HG03103 (cell line): ENCODE measurements at regions not wholly inside any gene's neighbourhood (a gene's known extent, or its start where the extent isn't known, plus 50 kb on each side); places are given as distances from the start of the nearest gene placed in this dataset.

ENCODE experiments used
- ATAC-seq: cut with Tn5 transposase; IDR thresholded peaks from one replicate; pipeline ENCODE4 v1.9.1; 2021; ENCODE audit warnings: low read depth; ENCODE audit not compliant: unreplicated experiment

DNA sequence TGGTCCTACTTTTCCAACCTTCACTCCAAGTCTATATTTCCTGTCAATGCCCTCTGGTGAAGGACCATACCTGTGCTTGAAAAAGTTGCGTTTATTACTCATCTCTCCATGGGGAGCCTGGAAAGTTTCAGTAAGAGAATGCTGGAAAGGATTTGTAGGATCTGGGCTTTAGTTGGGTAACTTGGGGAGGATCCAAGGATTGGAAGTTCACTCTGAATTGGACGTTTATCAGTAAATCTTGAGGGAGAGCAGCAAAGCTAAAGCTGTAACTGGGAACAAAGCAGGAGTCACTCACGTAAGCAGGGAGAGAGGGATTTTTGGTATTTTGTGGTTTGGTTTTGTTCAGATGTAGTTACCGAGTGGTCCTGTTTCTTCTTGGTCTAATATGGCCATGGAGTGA lies 51.4 kb upstream of the NPVF start:
- ATAC-seq: no peak

DNA sequence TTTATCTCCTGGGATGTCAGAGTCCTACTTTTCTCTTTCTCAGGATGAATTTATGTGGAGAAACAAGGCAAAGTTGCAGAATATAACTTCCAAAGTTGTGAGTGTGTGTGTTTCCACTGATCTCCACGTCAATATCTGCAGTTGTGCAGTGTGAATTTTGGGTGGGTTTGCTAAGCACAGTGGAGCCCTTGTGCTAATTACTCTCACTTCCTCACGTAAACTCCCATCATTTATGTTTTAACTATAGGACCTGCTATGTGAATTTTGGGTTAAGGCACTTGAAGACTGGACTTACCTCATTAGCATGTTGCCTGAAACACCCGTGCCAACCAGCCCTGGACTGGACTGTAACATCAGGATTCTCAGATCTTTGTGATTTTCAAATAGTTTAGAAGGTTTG lies 51.9 kb upstream of the NPVF start:
- no peak for ATAC-seq

DNA sequence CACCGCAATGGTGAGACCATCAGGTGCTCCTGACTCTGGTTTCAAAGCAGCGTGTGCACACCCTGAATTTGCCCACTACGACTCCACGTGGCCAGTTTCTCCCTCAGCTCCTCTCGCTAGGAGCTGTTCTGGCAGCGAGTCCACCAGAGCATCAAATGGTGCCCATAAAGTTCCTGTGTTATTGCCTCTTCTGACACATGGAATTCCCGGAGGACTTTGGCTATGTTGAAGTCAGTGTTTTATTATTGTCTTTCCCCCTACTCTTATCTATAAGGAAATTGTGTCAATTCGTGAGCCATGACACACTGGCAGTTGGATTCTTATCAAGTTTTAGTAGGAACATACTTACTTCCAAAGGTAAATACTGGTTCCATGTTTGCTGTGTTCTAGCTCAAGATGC lies 53.9 kb upstream of the NPVF start:
- no peak for ATAC-seq

DNA sequence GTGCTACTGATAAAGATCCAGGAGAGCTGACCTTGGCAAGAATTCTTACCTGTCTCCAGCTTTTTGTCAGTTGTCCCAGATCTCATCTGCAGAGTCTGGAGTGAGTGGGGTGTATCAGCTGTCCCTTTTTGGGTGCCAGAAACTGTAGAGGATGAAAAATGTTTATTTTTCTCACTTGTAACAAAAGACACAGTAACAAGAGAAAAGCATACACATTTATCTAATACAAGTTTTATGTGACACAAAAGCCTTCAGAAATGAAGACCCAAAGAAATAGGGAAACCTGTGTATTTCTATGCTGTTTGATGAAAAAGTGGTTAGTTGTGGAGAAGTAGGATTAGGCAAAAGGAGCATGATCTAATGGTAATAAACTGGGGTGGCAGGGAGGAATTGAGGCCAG lies 58.5 kb upstream of the NPVF start:
- no peak for ATAC-seq

DNA sequence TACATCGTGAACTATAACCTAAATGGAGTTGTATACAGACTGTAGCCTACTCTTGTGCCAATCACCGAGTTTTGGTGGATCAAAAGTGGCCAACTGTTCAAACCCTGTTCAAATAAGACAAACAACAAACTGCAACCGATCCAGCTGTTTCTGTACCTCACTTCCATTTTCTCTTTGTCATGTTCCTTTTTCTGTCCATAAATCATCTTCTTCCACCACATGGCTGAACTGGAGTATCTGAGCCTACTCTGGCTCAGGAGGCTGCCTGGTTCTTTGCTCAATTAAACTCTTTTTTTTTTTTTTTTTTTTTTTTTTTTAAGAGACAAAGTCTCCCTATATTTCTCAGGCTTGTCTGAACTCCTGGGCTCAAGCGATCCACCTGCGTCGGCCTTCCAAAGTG lies 59.0 kb upstream of the NPVF start:
- ATAC-seq: no peak

DNA sequence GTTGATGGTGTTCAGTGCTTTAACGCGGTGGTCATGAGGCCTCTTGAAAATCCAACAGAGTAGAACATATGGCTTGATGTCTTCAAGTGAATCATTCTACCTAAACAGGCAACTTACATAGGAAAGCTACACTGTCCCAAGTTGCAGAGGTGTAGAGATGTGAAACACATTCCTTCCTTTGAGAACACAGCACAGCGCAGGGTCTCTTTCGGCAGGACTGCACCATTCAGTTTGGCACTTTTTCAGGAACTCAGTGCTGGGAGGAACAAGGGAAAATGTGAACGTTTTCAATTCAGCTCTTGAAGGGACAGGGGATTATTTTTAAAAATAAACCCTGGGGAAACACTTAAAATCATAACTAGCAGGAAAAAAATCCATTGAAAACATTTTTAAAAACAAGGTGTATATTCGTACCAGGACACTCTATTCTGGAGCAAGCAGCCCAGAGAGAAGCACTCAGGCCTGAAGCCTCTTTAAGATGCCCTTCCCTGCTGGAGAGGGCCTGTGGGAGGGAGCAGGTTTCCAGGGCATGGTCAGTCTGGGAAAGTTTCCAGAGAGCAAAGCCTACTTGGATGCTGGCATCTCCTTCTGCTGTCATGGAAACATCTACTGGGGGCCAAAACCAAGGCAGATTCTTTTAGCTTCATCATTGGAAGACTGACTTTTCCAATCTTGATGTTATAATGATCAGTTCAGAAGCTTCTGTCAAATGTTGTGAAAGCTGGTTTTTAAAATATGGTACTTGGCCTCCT lies 60.4 kb upstream of the NPVF start:
- no peak for ATAC-seq

DNA sequence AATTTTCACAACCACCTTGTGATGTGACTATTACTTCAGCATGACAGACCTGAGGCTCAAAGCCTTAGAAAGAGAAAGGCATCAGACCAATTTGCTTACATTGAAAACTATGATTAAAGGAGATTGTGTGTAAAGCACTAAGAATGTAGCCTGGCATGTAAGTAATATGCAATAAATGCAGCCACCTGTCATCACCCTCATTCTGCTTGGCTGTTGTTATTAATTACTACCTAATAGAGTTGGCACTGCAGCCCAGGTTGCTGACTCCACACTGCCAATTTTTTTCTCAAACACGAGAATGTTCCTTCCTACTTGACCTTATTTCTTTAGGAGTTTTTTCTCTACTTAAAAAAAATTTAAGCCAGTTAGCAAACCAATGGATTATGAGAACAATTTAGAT lies 61.2 kb upstream of the NPVF start:
- no peak for ATAC-seq

DNA sequence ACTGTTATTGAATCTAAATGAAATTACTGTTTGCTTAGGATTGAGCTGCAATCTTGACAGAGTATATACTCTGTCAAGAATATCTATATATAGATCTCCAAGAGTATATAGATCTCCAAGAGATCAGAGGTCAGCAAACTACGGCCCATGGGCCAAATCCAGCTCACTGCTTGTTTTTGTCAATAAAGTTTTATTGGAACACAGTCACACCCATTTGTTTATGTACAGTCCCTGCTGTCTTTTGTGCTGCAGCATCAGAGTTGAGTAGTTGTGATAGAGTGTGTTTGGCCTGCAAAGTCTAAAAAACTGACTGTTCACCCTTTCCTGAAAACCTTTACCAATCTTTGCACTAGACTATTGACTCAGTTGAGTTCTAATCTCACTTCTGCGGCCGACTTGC lies 66.3 kb upstream of the NPVF start:
- ATAC-seq: no peak

DNA sequence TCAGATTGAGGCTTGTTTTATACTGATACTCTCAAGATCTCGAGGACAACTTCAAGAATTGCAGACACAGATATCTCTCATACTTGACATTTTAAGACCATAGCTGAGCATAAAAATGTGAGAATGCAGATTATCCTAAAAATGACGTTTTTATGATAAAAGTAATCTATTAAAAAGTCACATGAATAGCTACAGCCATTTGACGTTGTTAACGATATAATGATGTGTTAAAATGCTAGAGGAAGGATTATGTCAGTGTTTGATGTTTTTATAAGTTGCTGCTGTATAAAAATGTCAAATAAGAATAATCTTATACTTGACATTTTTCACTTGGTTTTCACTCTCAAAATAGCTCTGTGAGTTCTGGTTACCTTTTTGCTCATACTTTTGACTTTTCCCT lies 67.1 kb upstream of the NPVF start:
- no peak for ATAC-seq

DNA sequence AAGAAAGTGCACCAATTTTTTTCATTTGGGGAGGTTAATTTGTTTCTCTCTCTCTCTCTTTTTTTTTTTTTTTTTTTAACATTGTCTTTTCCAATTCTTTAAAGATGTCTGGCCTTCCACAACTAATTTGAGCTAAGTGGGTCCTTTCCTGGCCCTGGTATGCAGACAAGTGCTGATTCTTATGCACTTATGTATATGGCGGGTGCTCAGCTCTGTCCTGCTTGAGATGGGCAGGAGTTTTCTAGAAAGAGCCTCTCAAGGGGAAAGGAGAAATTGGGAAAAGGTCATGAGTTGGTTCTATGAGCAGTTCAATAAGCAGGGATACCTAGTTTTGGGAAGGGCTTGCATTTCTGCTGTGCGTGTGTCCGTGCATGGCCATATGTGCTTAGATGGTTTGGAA lies 67.8 kb upstream of the NPVF start:
- ATAC-seq: no peak

DNA sequence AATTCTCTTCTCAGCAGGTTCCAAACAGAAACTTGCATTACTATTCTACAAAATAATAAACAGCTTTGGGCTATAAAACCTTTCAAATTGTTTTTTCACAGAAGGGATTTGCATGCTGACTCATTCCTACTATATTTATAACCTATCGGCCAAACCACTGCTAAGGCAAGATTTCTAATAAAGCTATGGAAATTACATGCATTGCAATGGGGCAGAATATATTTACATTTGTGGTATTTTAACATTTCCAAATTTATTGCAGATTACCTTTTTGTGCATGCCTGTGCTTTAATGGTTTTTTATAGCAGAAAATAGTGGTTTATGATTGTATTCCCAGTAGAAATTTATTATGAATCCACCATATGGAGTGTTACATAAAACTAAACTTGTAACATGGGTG lies 69.0 kb upstream of the NPVF start:
- ATAC-seq: no peak

DNA sequence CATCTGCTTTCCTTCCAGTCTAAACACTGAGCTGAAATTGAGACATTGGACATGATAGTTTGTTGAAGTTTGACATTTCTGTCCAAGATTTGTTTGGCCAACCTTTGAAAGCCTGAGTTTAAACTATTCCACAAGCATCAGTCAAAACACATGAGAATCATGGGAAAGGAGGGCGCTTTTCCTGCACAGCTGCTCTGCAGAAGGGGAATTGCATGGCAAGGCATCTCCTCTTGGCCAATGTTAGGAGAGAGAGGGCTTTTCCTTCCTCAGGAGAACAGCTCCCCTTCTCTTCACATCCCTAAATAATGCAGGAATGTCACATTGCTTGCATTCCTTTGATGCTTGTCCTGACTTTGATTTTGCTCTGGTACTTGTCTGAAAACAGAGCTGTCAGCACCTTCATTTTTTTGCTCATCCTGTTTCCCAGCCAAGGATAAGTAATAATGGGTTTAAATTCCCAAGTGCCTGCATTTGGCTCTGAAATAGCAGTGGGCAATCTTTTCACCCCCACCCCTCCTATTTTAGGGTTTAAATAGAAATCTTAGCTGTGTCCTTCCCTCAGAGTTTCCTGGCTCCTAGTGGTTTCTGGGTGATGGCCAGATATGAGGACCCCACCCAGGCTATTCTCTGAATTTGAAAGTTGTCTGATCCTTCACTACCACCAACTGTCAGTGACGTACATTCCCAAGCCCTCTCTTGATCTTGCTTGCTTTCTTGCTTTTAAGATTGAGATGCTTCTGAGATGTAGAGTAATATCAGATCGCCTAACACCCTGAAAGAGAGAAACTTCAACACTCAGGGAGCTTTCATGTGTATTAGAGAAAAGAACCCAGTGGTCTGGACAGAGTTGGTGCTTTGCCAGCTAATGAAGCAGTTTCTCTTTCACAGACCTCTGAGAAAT lies 75.2 kb upstream of the NPVF start:
- no peak for ATAC-seq

DNA sequence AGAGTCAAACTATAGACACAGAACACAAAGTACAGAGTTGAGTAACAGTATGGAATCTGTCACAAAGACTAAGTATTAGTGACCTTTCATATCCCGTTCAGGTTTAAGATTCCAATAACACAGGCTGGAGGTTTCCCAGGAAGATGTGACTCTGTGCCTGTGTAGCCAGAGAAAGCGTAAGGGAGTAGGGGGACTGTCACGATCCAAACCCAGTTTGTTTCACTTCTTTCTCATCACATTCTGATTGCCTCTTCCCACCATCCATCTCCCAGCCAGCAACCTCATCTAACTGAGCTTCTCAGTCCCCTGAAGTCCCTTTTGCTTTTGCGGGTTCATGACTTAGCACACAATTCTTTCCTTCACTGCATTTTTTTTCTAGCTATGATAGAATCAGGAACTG lies 76.4 kb upstream of the NPVF start:
- ATAC-seq: no peak

DNA sequence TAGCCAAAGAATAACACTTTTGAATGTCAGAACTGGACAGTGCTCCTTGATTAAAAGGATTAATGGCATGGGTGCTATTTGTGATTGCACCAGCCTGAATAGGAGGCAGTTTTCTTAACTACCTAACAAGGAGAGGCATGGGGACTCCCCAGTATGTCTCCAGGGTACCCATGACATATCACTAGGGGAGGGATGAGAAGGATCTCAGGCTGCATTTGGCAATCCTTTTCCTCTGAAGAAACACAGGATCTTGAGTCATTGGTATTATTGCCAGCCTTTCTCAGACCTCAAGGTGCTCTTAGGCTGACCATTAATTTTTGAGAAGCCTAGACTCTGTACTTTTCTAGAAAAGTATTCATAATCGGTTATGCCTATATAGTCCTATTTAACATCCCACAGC lies 77.5 kb upstream of the NPVF start:
- no peak for ATAC-seq

DNA sequence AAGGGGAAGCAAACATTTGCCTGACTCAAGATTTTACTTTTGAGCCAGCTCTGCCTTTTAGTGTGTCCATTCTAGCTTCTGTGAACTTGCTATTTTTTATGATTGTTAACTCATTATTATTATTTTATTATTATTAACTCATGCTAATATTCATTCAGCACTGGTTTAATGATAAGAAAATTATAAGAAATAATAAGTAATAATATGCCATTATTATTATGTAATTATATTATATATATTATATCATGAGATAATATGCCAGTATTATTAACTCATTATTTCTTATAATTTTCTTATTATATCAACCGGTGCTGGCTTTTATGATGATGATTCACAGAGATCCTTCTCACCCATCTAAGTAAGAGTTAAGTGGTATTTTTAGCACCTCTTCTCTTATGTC lies 79.3 kb upstream of the NPVF start:
- ATAC-seq: no peak

DNA sequence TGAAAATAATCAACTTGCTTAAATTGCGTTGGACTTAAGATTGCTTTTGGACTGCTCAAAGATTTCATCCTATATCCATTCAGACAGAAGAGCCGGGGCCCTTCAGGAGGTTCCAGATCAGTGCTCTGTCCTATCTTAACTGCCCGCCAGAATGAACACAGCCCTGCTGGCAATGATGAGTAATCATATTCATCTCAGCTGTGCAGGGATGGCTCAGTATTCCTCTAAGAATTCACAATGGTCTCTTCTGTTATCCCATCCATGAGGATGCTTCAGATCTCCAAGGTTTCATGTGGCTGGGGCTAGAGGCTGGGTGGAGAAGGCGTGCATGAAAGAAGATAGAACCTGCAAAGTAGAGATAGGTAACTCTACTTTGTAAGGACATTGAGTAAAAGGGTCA lies 80.0 kb upstream of the NPVF start:
- no peak for ATAC-seq

DNA sequence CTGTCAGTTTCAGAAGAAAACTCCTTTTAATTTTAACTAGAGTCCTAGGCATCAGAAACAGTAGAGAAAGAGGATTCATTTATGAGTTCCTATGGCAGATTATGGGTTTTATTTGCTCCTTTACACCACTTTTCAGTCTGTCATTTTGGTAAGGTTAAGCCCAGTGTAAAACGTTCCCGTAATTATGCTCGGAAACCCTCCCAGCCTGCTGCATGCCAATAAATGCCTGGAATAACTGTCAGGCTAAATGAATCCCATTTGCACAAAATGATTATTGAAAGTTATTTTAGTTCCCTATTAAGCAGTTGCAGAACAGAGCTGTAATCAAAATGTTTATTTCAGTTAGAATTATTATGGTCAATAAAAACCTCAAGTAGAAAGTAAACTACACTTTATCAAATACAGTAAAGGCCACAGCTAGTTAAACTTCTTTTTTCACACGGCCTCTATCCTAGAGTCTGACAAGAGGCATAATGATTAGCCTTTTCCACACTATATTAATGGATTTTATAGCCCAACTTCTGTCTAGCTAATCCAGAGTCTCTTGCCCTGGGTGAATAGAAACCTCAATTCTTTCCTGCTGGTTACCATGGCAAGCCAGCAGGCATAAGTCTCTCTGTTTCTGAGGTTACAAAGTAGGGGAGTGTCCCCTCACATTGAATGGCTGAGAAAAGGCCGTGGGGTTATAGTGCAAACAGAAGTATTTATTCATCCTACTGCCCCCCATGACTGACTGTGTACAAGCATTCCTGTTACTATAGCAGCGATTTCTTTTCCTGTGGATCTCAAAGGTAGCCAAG lies 80.8 kb upstream of the NPVF start:
- ATAC-seq: no peak

DNA sequence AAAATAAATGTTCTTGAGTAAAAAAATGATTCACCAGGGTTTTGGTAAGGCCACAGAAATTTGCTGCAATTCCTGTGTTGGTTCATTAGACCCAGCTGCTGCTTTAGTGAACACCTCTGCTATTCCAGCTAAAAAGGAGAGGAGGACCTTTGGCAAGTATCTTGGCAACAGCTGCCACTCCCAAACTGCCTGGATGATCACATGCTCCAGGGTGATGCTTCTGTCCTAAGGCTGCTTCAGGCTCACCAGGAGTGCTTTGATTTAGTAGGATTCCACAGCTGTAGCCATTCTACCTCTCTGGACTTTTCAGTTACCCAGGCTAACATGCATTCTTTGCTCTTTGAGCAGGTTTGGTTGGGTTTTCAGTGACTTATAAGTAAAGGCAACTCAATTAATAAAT lies 82.6 kb upstream of the NPVF start:
- no peak for ATAC-seq

DNA sequence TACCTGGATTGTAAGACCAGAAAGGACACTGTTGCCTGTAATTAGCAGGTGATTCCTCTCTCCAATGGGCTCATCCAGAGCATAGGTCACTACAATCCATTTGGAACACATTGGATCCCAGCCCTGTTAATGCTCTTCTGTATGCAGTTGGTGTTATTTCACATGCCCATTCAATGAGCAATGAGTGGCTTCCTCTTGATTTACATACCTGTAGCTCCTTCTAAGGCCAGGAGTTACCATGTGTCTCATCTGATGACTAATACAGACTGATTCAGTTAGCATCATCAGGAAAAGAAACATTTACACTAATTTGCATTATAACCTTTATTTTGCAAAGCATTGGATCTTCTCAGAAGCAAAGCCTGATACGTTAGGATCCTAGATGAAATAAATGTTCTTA lies 83.1 kb upstream of the NPVF start:
- no peak for ATAC-seq

DNA sequence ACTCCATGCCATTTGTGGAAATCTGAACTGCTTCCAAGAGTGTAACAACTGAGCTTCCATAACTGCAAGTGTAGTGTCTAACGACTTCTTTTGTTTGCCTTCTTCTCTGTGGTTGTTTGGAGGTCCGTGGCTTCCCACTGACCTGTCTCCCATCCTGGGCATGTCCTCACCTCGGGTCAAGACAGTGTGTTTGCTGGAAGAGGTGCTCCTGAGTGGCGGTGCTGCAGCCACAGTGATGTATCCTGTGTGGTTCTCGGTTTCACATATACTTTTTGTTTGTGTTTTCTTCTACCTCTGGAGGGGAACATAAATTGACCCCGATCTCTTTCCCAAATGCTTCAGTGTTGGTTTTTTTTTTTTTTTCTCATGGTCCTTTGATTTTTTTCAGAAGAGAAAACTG lies 84.7 kb upstream of the NPVF start:
- no peak for ATAC-seq

DNA sequence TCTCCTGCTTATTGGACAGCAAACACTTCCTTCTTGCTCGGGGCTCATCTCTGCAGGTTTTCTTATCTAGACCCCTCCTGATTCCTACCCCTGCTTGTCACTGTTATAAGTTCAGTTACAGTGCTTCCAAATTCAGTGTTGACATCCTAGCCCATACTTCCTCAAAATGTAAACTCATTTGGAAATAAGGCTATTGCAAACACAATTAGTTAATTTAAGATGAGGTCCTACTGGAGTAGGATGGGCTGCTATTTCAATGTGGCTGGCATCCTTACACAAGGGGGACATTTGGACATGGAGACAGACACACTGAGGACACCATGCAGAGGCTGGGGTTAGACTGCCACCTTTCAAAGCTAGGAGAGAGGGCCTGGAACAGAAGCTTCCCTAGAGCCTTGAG lies 85.2 kb upstream of the NPVF start:
- no peak for ATAC-seq
